ENCODE measurements at regions not wholly inside any gene's neighbourhood (a gene's known extent, or its start where the extent isn't known, plus 50 kb on each side); places are given as distances from the start of the nearest gene placed in this dataset.

DNA sequence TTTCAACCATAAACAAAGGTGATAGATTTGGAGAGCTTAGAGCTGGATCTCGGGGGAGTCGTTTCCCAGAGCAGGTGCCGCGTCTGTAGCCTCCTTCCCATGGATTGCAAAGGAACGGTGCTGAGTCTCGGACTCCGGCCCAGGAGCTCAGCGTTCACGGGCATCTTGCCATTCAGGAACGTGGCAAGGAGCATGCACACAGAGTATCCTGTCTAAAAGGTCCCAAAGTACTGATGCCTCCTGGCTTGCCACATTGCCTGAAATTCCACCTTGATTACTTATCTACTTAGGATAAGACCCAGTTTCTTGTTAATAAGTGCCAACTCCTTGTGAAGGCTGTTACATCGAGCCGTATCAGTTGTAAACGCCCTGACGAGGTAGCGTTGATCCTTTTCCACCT lies 197.8 kb upstream of the MYT1L start:
- TF ChIP-seq GATA2 (CRISPR knock-in tag; IDR thresholded peaks at IDR 0.05) (no peak), EP300 (IDR thresholded peaks at IDR 0.05; ENCODE audit: borderline replicate concordance in 1 of 2, low read depth in 1 of 2, low read length in 1 of 2) (no peak), RCOR1 (IDR thresholded peaks at IDR 0.05; ENCODE audit: low read length) (no peak), REST (IDR thresholded peaks at IDR 0.05; ENCODE audit: low read depth, low read length) (no peak), TAF1 (IDR thresholded peaks at IDR 0.05; ENCODE audit: borderline replicate concordance, low read depth, low read length) (no peak), EZH2phosphoT487 (IDR thresholded peaks at IDR 0.05; ENCODE audit: borderline replicate concordance, low read depth) (no peak), SMC3 (IDR thresholded peaks at IDR 0.05; ENCODE audit: low read depth, low read length) (no peak), NFIC (IDR thresholded peaks at IDR 0.05; ENCODE audit: borderline replicate concordance) (no peak), RFX5 (IDR thresholded peaks at IDR 0.05; ENCODE audit: low read length) (no peak), YY1 (IDR thresholded peaks at IDR 0.05; ENCODE audit: low read depth) (no peak), USF2 (IDR thresholded peaks at IDR 0.05; ENCODE audit: borderline replicate concordance, low read depth, low read length) (no peak), FOSL2 (IDR thresholded peaks at IDR 0.05; ENCODE audit: borderline replicate concordance, low read depth) (no peak), SIN3A (IDR thresholded peaks at IDR 0.05; ENCODE audit: borderline replicate concordance, low read depth, low read length) (no peak)
- TF ChIP-seq, protein P1, sequence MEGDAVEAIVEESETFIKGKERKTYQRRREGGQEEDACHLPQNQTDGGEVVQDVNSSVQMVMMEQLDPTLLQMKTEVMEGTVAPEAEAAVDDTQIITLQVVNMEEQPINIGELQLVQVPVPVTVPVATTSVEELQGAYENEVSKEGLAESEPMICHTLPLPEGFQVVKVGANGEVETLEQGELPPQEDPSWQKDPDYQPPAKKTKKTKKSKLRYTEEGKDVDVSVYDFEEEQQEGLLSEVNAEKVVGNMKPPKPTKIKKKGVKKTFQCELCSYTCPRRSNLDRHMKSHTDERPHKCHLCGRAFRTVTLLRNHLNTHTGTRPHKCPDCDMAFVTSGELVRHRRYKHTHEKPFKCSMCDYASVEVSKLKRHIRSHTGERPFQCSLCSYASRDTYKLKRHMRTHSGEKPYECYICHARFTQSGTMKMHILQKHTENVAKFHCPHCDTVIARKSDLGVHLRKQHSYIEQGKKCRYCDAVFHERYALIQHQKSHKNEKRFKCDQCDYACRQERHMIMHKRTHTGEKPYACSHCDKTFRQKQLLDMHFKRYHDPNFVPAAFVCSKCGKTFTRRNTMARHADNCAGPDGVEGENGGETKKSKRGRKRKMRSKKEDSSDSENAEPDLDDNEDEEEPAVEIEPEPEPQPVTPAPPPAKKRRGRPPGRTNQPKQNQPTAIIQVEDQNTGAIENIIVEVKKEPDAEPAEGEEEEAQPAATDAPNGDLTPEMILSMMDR (IDR thresholded peaks at IDR 0.05) = no peak
- H3K27ac ChIP-seq (ENCODE audit: low read depth in 2 of 2, low read length in 1 of 2) = no peak overlapping the region
- H3K36me3 ChIP-seq (replicated peaks in 1 of 2; ENCODE audit: control insufficient read depth in 1 of 2, insufficient read depth in 2 of 2, low read length in 1 of 2) = no peaks in the 10 kb centered on the region
- no peak overlapping the region for H3K4me2 ChIP-seq
- no peak overlapping the region for H3K9ac ChIP-seq
- no peak for DNase-seq
- H3K9me3 ChIP-seq = no peaks in the 10 kb centered on the region; the same call in 1 of the 2 replicates
- H3K4me1 ChIP-seq (ENCODE audit: control insufficient read depth in 1 of 2, insufficient read depth in 2 of 2, low read depth in 1 of 2, low read length in 1 of 2) = peaks cover 0 to 10% of the 10 kb centered on the region in 2 experiments; a peak in 1 of 4 replicates
- H3K79me2 ChIP-seq (ENCODE audit: insufficient read depth) = no peaks in the 10 kb centered on the region
- 48% methylated on average over 15 of the region's 15 CpGs for WGBS (ENCODE audit: low lambda C conversion rate)
- H3K9me2 ChIP-seq = no peaks in the 10 kb centered on the region
- no peaks in the 10 kb centered on the region for H4K20me1 ChIP-seq (ENCODE audit: insufficient read depth)
- no peaks in the 10 kb centered on the region for H3F3A ChIP-seq (replicated peaks; ENCODE audit: insufficient read depth)
- H3K4me3 ChIP-seq (ENCODE audit: low read depth in 2 of 2, low read length in 1 of 2) = no peak overlapping the region
- no peaks in the 10 kb centered on the region for H3K27me3 ChIP-seq (ENCODE audit: insufficient read depth)
- H2AFZ ChIP-seq (ENCODE audit: low read depth) = no peak overlapping the region
- ChIA-PET POLR2A (no interaction called here), CTCF (interaction anchor here (1.4 to 1.5 kb wide), 2 partner anchors 11 to 16 kb away, joined by 3 to 5 read pairs; no protein-coding TSS in a partner anchor)
